Vagina (tissue), 2 donors: ENCODE measurements at regions not wholly inside any gene's neighbourhood (a gene's known extent, or its start where the extent isn't known, plus 50 kb on each side); places are given as distances from the start of the nearest gene placed in this dataset.

Experiments used
- POLR2A ChIP-seq, 2 donors: fragments of 450-650 bp; IDR thresholded peaks; one replicate each; pipeline ENCODE4 v1.6.1; 2017; ENCODE audit warnings: antibody characterized with exemption in 2 of 2, mild to moderate bottlenecking in 2 of 2, moderate library complexity in 2 of 2
- TF ChIP-seq, protein P1 (sequence below), 3 experiments: fragments of 450-650 bp in 2 of 3; fragments of 200-600 bp in 1 of 3; sonication (generic) in 1 of 3; IDR thresholded peaks; one replicate each; pipeline ENCODE4 v1.5.1; 2017 to 2019; ENCODE audit warnings: antibody characterized with exemption in 3 of 3, mild to moderate bottlenecking in 2 of 3, moderate library complexity in 2 of 3

- no peak for TF ChIP-seq POLR2A (IDR thresholded peaks at IDR 0.05)
- TF ChIP-seq, protein P1, sequence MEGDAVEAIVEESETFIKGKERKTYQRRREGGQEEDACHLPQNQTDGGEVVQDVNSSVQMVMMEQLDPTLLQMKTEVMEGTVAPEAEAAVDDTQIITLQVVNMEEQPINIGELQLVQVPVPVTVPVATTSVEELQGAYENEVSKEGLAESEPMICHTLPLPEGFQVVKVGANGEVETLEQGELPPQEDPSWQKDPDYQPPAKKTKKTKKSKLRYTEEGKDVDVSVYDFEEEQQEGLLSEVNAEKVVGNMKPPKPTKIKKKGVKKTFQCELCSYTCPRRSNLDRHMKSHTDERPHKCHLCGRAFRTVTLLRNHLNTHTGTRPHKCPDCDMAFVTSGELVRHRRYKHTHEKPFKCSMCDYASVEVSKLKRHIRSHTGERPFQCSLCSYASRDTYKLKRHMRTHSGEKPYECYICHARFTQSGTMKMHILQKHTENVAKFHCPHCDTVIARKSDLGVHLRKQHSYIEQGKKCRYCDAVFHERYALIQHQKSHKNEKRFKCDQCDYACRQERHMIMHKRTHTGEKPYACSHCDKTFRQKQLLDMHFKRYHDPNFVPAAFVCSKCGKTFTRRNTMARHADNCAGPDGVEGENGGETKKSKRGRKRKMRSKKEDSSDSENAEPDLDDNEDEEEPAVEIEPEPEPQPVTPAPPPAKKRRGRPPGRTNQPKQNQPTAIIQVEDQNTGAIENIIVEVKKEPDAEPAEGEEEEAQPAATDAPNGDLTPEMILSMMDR (IDR thresholded peaks at IDR 0.05) = no peak
These were observed 68.1 kb upstream of the BLTP1 start for GRCh38 chr4:122083989-122084388.
